ENCODE measurements at regions not wholly inside any gene's neighbourhood (a gene's known extent, or its start where the extent isn't known, plus 50 kb on each side); places are given as distances from the start of the nearest gene placed in this dataset.

DNA sequence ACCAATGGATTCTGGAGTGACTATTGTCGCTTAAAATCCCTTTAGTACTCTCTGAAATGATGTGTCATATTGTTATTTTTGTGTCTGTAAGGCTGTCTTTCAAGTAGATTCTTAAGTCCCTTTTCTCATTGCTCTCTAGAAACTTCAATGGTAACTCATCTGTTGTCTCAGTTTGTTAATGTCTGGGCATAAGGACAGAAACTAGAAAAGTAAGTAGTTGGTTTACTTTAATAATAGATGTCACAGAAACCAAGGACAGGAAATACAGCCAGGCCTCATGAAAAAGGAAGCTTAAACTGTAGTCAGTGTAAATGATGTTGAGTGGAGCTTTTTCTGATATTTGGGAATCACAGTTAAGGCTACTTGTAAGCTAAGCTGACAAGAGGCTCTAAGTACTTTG lies 730.2 kb upstream of the DPPA4 start:
- ChIA-PET CTCF (no interaction called here), POLR2A (no interaction called here)
- no peaks in the 10 kb centered on the region for H3K27me3 ChIP-seq (ENCODE audit: control insufficient read depth, insufficient read depth, low read length)
- H3K27ac ChIP-seq (ENCODE audit: low read depth, low read length), result no peak overlapping the region
- TF ChIP-seq, protein P1, sequence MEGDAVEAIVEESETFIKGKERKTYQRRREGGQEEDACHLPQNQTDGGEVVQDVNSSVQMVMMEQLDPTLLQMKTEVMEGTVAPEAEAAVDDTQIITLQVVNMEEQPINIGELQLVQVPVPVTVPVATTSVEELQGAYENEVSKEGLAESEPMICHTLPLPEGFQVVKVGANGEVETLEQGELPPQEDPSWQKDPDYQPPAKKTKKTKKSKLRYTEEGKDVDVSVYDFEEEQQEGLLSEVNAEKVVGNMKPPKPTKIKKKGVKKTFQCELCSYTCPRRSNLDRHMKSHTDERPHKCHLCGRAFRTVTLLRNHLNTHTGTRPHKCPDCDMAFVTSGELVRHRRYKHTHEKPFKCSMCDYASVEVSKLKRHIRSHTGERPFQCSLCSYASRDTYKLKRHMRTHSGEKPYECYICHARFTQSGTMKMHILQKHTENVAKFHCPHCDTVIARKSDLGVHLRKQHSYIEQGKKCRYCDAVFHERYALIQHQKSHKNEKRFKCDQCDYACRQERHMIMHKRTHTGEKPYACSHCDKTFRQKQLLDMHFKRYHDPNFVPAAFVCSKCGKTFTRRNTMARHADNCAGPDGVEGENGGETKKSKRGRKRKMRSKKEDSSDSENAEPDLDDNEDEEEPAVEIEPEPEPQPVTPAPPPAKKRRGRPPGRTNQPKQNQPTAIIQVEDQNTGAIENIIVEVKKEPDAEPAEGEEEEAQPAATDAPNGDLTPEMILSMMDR (IDR thresholded peaks at IDR 0.05; ENCODE audit: low read depth, low read length), result no peak
- H3K9me3 ChIP-seq (ENCODE audit: control insufficient read depth, insufficient read depth, low read length), result peaks cover 5% of the 10 kb centered on the region; the same call in 1 of the 2 replicates
- H3K4me3 ChIP-seq (ENCODE audit: low read depth, low read length), result no peak overlapping the region
- no peak for DNase-seq (ENCODE audit: low read depth, low spot score)

DNA sequence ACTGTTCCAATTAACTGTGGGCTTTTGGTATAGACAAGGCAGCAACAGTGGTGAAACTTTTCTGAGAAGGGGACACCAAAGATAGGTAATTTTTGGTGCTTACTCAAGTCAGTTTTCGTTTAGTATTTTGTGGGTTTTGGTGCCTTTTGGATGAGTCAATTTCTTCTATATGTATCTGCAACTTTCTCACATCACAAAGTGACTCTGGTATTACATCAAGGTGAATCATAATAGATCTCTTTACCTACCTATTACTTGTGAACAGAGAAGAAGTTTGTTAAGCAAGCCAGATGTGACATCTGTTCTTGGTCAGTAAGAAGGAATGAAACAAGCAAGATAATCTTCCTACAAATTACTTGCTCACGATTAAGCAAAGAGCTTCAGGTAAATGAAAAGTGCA lies 732.4 kb upstream of the DPPA4 start:
- H3K9me3 ChIP-seq (ENCODE audit: control insufficient read depth, insufficient read depth, low read length), result peaks cover 5% of the 10 kb centered on the region; the same call in 1 of the 2 replicates
- H3K27ac ChIP-seq (ENCODE audit: low read depth, low read length), result no peak overlapping the region
- TF ChIP-seq, protein P1 (IDR thresholded peaks at IDR 0.05; ENCODE audit: low read depth, low read length), result no peak
- no peaks in the 10 kb centered on the region for H3K27me3 ChIP-seq (ENCODE audit: control insufficient read depth, insufficient read depth, low read length)
- DNase-seq (ENCODE audit: low read depth, low spot score), result no peak
- H3K4me3 ChIP-seq (ENCODE audit: low read depth, low read length), result no peak overlapping the region
- POLR2A ChIA-PET, result no interaction called here
- CTCF ChIA-PET, result no interaction called here

DNA sequence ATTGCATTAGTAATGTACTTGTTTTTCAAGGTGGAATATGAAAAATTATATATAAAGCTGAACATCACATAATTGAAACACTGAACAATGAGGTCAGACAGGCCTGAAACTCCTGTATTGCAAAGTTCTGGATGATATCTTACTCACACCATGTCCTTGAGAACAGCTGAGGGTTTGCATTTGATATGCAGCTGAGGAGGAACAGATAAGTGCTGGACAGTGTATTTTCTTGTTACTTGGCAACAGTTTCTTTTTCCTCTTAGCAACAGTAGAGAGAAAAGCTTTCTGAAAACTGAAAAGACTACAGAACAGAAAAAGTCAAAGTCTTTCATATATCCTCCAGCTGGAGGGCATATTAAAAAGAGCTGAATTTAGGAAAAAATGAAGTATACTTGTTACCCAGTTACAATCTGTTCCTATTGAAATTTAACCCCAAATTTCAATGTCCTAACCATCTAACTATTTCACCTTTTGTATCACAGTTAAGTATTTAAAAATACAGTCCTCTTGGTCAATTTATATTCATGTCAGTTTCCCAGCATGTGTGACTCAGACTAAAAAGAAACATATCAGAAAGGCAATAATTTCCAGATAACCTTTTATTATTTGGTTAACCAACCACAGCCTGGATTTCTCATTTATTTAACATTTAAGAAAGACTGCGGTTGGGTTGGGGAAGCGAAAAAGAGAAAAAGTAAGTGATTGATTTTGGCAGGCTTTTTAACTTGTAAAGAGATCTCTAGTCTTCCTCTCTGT lies 733.0 kb upstream of the DPPA4 start:
- CTCF ChIA-PET, result no interaction called here

DNA sequence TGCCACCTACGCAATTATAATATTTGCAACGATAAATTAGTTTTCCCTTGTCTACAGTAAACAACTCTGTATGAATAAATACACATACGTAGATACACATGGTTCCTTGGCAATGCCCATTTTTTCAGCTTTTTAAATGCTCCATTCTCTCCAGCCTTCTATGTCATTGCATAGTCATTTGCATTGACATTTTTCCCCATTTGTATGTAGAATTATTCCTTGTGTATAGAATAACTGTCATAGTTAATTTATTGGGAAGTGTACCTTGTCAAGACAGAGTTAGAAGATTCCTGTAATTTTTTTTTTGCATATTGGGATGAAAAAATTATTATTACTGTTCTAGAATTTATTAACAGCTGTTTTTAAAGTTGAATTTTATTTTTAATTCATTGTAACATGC lies 736.7 kb upstream of the DPPA4 start:
- ChIA-PET POLR2A (no interaction called here), CTCF (no interaction called here)
- TF ChIP-seq, protein P1 (IDR thresholded peaks at IDR 0.05; ENCODE audit: low read depth, low read length), result no peak
- Histone ChIP-seq H3K9me3 (ENCODE audit: control insufficient read depth, insufficient read depth, low read length) (peaks cover 5% of the 10 kb centered on the region; the same call in 1 of the 2 replicates), H3K4me3 (ENCODE audit: low read depth, low read length) (no peak overlapping the region), H3K27me3 (ENCODE audit: control insufficient read depth, insufficient read depth, low read length) (no peaks in the 10 kb centered on the region), H3K27ac (ENCODE audit: low read depth, low read length) (no peak overlapping the region)
- no peak for DNase-seq (ENCODE audit: low read depth, low spot score)

More for the DNA sequence above, 733.0 kb upstream of the DPPA4 start:
- peaks cover 5% of the 10 kb centered on the region; the same call in 1 of the 2 replicates for H3K9me3 ChIP-seq (ENCODE audit: control insufficient read depth, insufficient read depth, low read length)
- H3K27me3 ChIP-seq (ENCODE audit: control insufficient read depth, insufficient read depth, low read length), result no peaks in the 10 kb centered on the region
- H3K27ac ChIP-seq (ENCODE audit: low read depth, low read length), result no peak overlapping the region
- H3K4me3 ChIP-seq (ENCODE audit: low read depth, low read length), result no peak overlapping the region
- TF ChIP-seq, protein P1 (IDR thresholded peaks at IDR 0.05; ENCODE audit: low read depth, low read length), result no peak
- POLR2A ChIA-PET, result no interaction called here
- peak; percentile 8 for DNase-seq (ENCODE audit: low read depth, low spot score)

DNA sequence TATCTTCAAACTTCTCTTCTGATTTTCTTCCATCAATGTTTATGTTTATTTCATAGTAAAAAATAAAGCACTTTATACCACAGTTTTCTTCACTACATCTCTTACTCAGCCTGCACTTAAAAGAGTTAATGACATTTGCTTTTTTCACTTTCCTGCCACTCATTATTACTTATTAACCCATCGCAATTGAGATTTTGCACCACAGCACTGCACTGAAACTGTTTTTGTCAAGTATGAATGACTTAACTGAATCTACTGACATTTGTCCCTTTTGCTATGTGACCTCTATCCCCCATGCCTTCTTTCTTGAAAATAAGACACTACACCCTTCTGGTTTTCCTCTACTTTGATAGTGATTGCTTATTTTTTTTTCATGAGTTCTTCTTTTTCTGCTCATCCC lies 739.7 kb upstream of the DPPA4 start:
- peaks cover 3% of the 10 kb centered on the region; the same call in 1 of the 2 replicates for H3K9me3 ChIP-seq (ENCODE audit: control insufficient read depth, insufficient read depth, low read length)
- no peak for DNase-seq (ENCODE audit: low read depth, low spot score)
- TF ChIP-seq, protein P1 (IDR thresholded peaks at IDR 0.05; ENCODE audit: low read depth, low read length), result no peak
- no peaks in the 10 kb centered on the region for H3K27me3 ChIP-seq (ENCODE audit: control insufficient read depth, insufficient read depth, low read length)
- POLR2A ChIA-PET, result no interaction called here
- no peak overlapping the region for H3K4me3 ChIP-seq (ENCODE audit: low read depth, low read length)
- CTCF ChIA-PET, result no interaction called here
- no peak overlapping the region for H3K27ac ChIP-seq (ENCODE audit: low read depth, low read length)

All from AG04450 (cell line).